ENCODE measurements at regions not wholly inside any gene's neighbourhood (a gene's known extent, or its start where the extent isn't known, plus 50 kb on each side); places are given as distances from the start of the nearest gene placed in this dataset.

DNA sequence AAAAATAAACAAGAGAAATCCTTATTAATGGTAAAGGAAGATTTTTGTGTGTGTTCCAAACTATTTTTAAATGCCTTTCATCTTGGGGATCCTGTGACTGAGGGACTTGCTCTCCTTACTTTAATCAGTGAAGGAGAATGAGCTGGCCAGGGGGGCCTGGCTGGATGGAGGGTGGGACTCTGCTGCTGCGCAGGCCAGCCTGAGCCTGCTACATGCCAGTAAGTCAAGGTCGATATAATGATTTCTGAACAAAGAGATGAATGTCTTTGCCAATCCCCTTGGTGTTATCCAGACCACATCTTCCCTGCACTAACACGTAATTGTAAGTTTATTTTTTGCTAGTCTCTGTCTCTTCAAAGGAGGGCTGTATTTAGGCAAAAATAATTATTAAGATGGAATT lies 1679.2 kb upstream of the TENM3 start:
- no peak for DNase-seq

DNA sequence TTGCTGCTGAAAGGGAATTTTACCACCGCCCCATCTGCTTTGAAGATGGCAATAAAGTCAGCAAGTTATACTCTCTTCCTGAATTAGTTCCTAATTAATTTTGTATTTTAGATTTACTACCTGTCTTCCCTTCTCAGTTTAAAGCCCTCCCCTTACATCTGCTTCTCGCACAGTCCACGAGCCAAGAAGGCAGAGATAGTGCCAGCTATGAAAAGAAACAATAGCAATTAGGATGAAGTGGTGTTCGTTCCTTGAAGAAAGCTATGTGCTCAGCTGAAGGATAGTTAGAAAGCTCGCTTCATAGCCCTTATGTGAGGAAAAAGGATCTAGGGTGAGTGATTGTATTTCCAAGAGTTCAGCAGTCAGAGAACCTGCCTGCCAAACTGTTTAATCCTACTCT lies 1678.8 kb upstream of the TENM3 start:
- DNase-seq, result no peak

DNA sequence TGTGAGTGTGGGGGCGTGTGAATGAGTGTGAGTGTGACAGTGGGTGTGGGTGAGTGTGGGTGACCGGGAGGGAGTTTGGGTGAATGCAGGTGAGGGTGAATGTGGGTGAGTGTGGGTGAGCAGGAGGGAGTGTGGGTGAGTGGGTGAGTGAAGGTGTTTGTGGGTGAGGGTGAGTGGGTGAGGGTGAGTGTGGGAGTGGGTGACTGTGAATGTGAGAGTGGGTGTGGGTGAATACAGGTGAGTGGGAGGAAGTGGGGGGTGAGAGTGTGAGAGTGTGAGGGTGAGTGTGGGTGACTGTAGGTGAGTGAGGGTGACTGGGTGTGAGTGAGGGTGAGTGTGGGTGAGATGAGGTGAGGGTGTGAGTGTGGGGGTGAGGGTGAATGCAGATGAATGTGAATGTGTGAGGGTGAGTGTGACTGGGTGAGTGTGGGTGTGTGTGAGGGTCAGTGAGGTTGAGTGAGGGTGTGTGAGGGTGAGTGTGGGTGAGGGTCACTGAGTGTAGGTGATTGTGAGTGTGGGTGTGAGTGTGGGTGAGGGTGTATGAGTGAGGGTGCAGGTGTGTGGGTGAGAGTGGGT lies 1677.3 kb upstream of the TENM3 start:
- DNase-seq, result no peak

DNA sequence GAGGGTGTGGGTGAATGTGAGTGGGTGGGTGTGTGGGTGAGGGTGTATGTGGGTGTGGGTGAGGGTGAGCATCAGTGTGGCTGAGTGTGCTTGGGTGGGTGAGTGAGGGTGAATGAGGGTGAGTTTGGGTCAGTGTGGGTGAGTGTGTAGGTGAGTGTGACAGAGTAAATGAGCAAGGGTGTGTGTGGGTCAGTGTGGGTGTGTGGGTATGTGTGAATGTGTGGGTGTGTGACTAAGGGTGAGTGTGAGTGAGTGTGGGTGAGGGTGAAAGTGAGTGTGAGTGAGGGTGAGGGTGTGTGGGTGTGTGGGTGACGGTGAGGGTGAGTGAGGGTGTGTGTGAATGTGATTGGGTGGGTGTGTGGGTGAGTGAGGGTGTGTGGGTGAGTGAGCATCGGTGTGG lies 1676.7 kb upstream of the TENM3 start:
- no peak for DNase-seq

DNA sequence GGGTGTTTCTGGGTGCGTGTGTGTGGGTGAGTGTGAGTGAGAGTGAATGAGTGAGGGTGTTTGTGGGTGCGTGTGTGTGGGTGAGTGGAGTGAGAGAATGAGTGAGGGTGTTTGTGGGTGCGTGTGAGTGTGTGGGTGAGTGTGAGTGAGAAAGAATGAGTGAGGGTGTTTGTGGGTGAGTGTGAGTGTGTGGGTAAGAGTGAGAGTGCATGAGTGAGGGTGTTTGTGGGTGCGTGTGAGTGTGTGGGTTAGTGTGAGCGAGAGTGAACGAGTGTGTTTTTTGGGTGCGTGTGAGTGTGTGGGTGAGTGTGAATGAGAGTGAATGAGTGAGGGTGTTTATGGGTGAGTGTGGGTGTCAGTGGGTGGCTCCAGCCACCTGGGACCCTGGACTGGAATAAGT lies 1676.1 kb upstream of the TENM3 start:
- DNase-seq, result no peak

DNA sequence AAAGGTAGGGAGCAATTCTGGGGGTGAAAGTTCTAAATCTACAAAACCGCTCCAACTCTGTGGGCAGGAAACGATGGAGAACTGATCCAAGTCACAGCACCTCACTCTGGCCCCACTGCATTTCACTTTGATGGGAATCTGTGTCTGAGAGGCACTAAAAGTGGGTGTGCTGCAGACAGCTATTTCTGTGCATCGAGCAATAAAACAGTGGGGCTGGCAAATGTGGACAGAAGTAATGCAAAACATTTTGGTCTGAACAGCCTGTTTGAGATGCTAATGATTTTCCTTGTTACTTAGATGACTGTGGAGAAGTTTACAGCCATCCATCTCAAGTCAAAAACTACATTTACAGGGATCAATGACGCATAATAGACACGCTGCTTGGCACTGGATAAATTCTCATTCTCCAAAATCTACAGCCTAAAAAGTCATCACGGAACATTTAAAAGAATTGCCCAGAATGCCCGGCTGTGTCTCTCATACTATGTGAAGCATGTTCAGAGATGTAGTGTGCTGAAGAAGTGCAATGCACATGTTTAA lies 1671.6 kb upstream of the TENM3 start:
- DNase-seq, result no peak

DNA sequence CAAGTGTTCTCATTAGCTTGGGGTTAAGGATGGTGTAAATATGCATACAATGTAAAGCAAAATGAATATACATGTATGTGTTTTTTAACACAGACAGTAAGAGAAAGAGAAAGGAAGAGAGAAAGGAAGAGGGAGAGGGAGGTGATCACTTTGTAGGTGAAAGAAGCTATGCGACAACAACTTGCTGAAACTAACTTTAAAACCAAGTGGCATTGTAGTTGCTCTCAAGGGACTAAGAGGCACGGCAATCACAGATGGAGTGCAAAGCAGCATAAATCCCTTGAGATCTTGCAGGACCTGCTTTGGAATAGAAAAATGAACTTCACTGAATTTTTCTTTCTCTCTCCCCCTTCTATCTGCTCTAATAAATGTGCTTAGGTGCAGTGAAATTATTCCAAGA lies 1665.0 kb upstream of the TENM3 start:
- DNase-seq, result no peak

DNA sequence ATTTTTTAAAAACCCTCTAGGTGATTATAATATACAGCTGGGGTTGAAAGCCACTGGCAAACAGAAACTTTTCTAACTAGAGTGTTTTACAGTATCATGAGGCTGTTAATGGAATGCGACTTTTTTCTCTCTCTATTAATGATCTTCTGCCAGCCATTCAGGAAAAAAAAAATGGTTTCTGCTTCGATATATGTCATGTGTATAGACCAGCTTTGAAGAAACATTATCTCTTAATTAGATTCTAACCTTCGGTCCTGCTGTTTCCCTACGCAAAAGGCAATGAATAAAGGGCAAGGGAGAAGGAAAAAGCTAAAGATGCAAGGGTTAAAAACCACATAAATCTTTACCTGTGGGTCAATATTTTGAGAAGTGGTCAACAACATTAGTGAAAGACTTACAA lies 1662.1 kb upstream of the TENM3 start:
- no peak for DNase-seq

DNA sequence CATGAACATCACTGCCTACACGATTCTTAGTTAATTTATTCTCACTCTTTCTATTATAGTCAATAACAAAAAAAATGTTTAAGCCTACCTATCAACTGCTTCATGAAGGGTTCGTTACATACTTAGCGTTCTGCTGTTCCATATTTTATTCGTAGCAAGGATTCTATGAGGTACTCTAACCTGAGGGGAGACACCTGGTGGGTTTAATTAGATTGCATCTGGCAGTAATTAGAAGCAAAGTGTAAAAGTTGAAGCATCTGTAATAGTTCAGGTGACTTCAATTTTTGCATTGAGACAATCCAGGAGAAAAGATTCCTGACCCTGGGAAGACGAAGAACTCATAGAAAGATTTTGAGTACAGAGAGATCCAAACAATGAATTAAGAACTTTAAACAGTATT lies 1655.8 kb upstream of the TENM3 start:
- DNase-seq, result no peak

DNA sequence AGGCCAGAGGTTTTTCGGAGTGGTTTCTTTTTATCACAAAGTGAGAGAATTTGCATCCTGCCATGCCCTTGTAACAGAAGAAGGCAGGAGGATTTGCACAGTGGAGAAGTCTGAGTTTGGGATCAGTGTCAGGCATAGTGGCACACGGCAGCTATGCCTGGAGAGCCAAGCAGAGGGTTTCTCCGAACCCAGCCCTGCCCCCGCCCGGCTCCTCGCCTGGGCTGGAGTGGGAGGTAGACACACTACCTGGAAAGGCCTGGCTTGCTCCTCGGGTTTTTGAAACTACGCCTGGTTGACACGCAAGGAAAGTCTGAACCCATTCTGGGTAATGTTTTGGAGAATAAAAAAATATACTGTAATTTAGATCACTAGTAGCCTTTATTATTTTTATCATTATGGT lies 1653.6 kb upstream of the TENM3 start:
- DNase-seq, result no peak

DNA sequence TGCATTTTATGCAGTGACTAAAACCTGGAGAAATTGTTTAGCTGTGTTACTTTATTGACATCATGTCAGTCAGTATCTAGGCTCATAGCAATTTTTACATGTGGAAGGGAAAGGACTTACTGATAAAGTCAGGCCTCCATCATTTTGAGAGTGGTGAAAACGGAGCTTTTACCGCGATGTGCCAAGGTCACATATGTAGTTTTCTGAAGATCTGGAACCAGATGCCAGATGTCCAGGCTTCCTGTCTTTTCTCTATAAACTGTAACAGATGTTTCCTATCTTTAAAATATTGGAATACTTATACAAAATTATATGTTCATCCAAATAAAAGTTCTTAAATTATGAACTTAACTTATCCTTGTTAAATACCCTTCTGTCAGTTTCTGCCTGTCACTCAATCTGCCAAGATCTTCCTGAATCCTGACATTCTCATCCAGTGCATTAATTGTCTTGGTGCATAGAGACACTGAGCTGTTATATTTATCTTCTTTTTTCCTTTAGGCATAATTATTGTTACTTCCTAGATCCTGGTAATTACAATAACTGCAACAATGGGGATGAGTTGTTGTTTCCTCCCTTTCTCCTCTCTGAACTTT lies 1646.2 kb upstream of the TENM3 start:
- no peak for DNase-seq

DNA sequence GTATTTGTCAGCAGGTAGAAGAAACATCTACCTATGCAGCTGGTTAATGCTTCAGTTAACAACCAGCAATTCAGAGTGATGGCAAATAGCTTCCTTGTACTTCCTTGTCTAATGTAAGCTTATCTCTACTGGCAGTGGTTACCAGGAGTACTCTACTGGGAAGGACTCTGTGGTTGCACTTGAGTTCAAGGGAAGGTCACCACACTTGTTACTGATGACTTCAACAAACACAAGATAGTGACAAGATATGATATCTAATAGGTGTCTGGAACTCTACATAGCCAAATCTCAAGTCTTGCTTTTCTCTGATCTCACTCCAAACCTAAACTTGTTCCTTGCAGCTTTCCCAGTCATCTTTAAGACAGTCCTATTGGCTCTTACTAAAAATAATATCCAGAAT lies 1644.9 kb upstream of the TENM3 start:
- peak; percentile 22 for DNase-seq

DNA sequence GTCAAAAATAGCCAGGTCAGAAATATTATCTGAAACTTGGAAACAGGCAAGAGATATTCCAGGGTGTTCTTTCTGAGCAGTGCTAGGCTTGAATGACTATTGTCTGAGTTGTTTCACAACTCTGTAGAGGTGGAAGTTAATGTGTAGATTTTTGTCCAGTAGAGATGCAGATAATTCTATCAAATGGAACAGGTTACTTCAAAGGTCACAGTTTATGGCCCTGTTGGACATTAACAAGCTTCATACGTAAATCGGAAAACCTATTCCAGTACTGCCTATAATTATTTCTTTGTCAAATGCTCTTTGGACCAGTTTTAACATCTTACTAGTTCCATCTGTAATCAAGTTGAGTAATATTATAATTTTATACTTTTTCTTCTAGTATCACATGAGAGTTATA lies 1639.4 kb upstream of the TENM3 start:
- no peak for DNase-seq

DNA sequence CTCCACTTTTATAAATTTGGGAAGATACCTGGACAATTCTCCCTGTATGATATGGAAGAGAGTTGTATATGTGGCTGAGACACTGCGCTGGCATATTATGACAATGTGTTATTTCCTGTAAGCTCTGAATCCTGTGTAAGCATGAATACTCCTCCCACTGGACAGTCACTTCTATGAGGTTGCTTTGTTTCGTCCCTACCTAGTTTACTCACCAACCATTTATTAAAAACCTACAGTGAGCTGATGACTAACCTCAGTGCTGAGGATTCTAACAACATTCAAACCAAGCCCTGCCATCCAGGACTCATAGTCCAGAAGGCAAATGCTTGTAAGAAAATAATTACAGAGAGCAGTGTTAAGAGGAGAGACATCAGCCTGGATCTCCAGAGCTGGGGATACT lies 1632.9 kb upstream of the TENM3 start:
- DNase-seq, result no peak

DNA sequence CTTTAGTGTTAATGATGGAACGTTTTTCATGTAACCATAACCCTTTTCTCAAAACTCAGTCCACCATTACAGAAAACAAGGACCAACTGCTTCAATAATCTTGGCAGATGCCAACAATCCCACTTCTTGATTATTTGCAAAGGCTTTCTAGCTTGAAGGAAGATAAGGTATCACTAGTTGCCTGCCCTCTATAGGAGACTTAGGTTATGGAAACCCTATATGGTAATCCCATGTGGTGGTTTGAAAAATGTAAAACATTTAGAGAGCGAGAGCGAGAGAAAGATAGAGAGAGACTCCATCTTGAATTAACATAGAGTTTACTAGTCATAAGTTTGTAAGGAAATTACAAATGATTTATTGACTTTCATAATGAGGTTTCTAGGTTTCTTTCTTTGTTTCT lies 1627.5 kb upstream of the TENM3 start:
- DNase-seq, result peak; percentile 8

DNA sequence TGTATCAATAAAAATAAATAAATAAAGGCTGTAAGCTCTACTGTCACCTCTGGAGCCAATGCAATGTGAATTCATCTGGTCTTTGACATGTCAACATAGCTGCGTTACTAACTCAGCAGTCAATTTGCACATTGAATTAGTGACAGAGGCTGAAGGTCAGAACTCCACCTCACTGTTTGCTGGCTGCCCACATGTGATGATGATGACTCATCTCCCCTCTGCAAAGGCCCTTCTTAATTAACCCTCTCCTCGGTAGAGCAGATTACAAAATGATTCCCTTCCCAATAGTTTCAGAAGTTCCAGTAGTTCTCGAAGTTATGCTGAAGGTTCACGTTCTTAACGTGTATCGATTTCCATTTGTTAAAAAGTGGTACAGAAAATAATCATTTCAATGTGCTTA lies 1626.0 kb upstream of the TENM3 start:
- no peak for DNase-seq

DNA sequence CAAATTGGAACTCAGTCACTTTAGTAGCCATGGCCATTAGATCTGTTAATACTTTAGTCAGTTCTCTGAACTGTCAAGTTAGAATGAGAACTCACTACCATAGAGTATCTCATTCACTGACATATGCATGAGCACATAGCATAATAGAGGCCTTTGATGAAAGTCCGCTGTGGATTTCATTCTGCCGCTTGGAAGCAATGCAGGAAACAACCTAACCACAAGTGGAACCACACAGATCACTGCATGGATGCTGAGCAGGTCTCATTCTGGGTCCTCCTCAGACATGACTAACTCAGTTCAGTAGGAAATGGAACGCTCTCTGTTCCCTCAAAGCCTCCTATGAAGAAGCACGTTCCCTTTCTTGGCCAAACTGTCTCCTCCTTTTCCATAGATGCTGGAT lies 1624.8 kb upstream of the TENM3 start:
- DNase-seq, result peak; percentile 11

DNA sequence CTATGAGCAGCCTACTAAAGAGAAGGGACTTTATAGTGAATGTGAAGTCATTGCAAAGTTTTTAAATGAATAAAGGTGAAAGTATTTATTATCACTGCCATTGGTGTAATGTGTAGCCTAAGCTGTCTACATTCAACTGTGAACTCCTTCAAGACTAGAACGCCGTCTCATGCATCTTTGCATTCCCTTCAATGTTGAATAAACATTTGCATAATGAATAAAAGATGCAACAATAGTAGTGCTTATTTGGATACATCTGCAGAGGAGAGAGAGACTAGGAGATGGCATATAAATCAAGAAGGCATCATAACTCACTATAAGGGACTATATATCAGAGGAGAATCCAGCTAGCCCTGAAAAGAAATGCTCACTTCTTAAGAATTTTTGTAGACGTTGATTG lies 1623.8 kb upstream of the TENM3 start:
- no peak for DNase-seq

DNA sequence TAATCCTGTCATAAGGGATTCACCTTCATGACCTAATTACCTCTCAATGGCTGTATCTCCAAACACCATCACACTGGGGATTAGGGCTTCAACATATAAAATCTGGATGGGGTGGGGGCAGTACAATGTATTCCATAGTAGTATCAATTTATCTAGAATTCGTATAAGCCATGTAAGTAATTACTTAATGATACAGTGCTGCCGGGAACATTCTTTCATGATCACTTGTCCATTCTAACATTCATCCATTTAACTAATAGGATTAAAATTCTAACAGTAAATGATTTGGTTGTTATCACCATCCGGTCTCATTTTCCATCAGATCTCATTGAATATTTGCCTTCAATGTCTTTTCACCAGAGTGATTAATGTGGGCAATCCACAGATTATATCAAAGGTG lies 1620.9 kb upstream of the TENM3 start:
- DNase-seq, result no peak

DNA sequence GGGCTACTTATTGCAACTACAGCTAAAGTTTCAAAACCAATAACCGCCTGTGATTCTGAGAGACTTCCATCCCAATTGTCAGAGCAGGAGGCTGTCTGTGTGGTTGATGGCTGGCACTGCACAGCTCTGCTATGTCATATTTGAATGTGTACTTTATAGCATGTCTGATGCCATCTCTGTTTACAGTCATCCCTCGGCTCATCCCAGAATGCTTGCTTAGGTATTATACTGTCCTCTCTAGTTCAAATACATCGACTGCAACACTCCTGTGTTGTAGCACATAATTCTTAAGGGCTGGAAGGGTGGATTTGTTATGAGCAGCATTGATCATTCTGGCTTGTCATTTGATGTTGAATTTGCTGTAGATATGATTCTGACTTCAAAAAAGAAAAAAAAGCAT lies 1617.5 kb upstream of the TENM3 start:
- DNase-seq, result no peak

DNA sequence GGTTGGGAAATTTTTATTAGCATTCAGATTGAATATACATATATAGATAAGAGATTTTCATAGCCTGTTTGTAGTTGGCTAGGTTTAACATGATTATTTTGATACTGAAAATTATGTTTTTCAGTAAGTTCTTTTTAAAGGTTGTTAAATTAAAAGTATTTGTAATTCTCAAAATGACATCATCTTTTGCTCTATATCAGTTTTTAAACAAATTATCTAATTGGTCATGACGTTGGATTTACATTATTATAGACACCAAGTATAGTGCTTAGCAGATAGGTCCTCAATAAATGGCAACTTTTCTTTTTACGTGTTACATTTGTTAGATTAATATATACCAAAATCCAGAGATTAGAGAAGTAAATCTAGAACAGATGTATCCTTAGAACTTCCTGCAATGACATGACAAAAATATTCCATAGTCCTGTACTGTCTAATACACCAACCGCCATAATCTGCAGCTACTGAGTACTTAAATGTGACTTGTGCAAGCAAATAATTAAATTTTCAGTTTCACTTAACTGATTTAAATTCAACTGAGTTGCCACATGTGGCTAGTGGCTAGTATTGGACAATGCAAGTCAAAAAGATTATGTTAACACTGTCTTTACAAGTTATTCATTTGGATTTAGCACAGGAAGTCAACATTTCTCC lies 1613.1 kb upstream of the TENM3 start:
- peak; percentile 49 for DNase-seq

DNA sequence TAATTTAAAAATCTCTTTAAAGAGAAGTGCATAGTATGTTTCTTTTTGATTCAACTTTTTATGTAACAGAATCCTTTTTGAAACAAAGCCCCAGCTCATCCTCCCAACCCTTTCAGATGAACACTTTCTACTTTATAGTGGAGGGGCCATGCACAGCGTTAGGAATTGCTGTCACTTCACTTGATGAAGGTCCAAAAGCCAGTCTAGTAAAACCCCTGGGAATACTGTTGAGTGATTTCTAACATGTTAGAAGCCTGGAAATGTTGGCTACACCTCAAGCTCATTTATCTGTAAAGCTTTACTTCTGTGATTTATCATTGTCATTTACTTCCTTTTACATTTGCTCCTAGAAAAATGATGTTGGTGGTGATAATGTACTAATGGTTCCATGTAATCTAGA lies 1608.9 kb upstream of the TENM3 start:
- DNase-seq, result no peak

DNA sequence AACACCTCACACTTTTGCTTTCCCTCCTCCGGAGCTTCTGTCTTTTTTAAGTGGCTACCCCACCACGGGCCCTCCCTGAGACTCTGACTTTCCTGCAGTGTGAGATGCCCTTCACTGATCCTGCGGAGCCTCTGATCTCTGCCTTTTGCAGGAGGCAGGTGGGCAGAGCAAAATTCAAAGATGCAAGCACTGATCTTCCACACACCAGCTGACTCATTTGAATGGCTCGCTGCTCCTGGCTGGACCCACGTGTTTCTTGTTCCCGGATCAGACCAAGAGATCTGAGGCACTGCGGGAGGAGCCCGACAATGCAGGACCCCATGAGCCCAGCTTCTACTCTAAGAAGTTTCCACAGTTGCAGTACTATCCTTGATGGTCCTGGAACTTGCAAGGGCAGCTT lies 1607.9 kb upstream of the TENM3 start:
- no peak for DNase-seq

DNA sequence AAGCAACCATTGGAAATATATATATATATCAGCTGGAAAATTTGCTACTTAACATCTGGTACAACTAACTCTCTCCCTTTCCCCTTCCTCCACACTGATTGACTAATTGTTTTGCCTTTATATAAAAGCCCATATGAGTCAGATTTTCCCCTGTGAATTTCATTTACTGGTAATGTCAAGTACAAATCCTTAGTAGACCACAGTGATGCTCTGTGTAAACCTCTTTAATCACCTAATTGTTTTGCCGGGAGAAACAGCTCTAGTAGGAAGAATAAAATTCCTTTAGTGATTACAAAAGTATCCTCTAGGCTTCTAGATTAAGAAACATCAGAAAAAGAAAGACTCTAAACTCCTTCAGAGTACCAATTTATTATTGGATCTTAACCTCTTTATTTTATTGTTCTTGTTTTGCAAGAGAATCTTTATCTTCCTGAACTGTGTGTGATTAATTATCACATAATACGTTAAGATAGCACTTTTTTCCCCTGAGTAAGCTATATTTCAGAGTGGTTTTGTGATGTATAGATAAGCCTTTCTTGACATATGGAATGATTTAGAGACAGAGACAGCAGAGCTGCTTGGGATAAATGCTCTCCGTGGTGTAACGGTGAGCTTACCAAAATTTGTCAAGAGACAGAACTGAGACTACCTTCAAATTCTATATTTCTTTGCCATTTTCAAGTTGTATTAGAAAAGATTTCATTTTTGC lies 1606.4 kb upstream of the TENM3 start:
- DNase-seq, result no peak
